ENCODE measurements at regions not wholly inside any gene's neighbourhood (a gene's known extent, or its start where the extent isn't known, plus 50 kb on each side); places are given as distances from the start of the nearest gene placed in this dataset.
"Not testable (repeated sequence)": the region's sequence is repeated elsewhere in the genome, so short reads cannot be mapped to it uniquely, and the experiment has no call there.

DNA sequence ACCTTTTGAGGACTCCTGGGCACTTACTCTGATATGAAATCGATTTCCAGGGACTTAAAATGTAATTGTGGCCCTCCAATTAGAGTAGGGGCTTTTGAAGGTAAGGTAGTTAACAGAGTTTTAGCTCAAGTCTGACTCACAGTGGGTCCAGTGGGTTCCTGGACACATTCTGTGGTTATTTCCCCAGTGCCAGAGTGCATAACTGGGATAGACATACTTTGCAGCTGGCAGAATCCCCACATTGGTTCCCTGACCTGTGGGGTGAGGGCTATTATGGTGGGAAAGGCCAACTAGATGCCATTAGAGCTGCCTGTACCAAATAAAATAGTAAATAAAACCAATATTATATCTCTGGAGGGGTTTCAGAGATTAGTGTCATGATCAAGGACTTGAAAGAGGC, 243.8 kb upstream of the EPHA7 start:
- DNase-seq (ENCODE audit: low read depth): no peak

DNA sequence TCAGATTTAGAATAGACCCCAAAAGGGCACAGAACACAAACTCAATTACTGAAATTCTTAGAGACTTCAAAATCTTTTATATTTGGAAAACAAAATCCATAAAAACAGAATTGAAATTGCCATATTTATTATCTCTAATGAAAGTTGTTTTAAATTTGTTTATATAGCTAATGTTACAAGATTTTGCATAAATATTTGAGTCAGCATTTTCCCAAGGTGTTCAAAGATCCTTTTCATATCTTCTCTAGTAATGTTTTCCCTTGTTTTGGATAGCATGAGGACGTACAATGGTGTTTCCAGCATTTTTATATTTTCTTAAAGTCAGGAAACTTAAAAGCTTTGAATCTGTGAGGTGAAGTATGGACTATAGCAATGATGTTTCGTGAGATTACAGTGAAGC, 235.2 kb upstream of the EPHA7 start:
- no peak for DNase-seq (ENCODE audit: low read depth)

DNA sequence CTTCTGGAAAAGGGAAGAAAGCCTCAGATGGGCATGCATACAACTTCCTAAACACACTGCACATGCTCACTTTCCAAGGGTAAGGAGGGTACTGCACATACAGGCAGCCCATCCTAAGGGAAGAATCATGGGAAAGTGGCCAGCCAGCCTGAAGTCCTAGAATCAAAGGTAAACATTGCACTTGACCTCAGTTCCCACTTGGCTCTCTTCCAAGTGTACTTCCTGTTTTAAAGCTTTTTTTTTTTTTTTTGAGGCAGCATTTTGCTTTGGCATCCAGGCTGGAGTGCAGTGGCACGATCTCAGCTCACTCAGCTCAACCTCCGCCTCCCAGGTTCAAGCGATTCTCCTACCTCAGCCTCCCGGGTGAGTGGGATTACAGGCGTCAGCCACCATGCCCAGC, 225.3 kb upstream of the EPHA7 start:
- DNase-seq (ENCODE audit: low read depth): peak; percentile 5

DNA sequence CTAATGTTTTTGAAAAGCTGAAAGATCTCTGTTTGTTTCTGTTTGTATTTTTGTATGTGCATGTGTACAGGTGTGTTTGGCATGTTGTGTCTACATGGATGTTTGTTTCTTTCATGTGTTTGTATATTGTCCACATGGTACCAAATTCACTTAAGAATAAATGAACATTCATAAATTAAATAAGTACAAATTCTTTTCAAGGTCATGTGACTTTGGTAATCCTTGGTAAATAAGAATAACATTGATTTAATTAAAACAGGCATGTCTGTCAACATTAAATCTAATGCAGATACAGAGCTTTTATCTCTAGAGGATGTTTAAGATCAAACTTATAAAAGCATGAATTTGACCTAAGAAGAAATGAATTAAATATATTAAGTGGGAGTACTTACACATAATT, 219.8 kb upstream of the EPHA7 start:
- DNase-seq (ENCODE audit: low read depth): no peak

DNA sequence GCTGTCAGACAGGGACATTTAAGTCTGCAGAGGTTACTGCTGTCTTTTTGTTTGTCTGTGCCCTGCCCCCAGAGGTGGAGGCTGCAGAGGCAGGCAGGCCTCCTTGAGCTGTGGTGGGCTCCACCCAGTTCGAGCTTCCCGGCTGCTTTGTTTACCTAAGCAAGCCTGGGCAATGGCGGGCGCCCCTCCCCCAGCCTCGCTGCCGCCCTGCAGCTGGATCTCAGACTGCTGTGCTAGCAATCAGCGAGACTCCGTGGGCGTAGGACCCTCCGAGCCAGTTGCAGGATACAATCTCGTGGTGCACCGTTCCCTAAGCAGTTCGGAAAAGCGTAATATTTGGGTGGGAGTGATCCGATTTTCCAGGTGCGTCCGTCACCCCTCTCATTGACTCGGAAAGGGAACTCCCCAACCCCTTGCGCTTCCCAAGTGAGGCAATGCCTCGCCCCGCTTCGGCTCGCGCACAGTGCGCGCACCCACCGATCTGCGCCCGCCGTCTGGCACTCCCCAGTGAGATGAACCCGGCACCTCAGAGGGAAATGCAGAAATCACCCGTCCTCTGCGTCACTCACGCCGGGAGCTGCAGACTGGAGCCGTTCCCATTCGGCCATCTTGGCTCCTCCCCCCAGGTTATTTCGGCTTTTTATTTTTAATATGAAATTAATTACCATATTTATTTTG, 217.8 kb upstream of the EPHA7 start:
- not testable (repeated sequence) for DNase-seq (ENCODE audit: low read depth)

DNA sequence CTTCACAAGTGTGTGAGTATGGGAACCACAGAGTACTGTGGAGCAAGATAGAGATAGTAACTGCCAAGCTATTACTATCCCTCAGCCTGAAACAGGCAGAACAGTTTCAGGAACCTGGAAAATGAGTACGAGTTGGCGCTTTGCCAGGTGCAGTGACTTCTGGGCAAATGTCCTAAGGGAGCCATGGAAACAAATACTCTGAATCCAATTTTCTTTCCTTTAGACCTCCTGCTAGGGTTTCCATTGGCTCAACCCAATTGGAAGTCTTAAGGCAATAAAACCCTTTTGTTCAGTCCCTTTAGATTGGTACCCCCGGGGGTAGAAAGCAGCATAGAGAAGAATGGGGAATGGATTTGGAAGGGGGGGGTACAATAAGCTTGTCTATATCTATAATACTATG, 205.0 kb upstream of the EPHA7 start:
- no peak for DNase-seq (ENCODE audit: low read depth)

DNA sequence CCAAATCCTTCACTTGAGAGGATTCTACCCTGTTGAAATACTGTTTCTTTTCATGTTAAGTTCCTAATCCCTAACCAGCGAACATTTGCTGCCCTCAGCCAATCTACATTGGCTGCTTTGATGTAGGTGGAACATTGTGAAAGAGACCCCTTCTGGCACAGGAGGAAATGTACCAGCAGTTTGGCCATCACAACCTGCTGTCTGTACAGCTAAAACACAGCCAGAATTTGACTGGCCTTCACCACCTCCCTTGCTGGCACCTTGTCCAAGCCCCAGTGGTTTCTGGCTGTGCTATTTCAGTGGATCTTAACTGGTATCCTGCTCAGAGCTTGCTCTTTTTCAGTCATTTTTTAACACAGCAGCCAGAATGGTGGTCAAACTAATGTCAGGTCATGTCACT, 202.1 kb upstream of the EPHA7 start:
- peak; percentile 3 for DNase-seq (ENCODE audit: low read depth)

DNA sequence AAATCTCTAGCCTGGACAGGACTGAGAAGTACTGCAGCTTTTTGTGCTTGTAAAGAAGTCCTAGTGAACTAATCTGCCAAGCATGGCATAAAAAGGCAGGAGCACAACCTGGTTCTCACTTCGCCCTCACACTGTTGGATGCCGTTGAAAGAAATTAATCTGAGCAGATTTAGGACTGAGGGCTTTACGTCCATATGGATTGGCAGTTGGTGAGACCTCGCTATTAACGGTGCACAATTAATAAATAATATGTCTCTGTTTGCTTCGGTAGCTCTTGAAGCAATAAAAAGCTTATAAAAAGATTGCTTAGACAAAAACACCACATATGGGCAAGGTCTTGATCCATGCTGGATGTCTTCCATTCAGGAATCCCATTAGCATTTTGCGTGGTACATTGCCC, 185.6 kb upstream of the EPHA7 start:
- no peak for DNase-seq (ENCODE audit: low read depth)

DNA sequence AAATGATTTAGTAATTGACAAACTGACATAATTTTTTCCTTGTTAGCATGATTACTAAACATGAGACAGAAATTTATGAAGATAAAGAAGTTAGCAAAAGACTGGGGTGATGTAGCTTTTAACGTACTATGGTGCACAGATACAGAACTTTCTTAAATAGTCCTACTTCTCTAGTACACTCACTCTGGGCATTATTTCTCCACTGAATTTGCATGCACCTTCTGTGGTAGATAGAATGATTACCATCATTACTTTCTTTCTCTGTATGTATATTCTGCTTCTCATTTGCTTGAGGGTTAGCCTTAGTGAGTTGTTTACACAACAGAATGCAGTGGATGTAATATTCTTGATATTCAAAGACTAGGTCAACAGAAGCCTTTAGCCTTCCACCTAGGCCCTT, 173.1 kb upstream of the EPHA7 start:
- DNase-seq (ENCODE audit: low read depth): no peak

DNA sequence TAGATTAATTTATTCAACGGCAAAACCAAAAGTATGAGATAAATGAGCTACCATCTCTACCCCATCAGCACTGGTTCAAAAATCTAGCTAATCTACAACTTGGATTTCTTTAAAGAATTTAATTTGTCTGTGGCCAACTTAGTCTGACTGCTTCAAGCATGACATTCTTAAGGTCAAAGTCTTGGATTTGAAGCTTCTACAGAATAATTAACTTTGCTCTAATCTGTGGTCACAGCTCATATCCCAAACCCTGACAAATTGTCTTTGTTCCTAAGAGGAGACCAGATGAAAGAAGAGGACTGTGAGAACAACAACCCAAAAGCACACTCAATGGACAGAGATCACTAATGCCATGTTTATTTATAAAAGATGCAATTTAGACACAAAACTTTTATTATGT, 166.9 kb upstream of the EPHA7 start:
- no peak for DNase-seq (ENCODE audit: low read depth)

DNA sequence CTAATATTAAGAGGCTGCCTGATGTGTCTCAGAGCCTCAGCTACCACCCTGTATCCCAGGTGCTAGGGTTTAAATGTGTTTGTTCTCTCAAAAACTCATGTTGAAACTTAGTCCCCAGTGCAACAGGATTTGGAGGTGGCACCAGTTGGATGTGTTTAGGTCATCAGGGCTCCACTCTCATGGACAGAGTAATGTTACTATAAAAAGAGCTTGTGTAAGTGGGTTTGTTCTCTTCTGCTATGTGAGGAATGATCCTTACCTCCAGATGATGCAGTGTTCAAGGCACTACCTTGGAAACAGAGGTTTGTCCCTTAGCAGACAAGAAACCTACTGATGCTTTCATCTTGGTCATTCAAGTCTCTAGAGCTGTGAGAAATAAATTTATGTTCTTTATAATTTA, 164.9 kb upstream of the EPHA7 start:
- DNase-seq (ENCODE audit: low read depth): no peak

DNA sequence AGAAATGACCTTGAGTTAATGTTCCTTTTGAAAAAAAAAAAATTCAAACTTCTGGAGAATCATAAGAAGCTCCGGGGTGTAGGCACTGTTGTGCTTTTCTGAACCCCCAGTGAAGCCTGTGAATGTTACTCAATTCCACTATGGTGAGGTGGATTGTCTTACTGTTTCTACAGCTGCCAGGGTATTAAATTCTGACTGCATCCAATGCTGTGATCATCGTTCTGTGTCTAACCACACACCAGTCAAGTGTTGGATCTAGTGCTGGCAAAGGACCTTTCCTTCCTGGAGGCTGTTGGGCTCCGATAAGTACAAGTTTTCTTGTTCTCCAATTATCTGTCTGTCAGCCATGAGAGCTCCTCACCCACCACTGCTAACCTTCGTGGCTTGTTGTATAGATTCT, 162.0 kb upstream of the EPHA7 start:
- no peak for DNase-seq (ENCODE audit: low read depth)

DNA sequence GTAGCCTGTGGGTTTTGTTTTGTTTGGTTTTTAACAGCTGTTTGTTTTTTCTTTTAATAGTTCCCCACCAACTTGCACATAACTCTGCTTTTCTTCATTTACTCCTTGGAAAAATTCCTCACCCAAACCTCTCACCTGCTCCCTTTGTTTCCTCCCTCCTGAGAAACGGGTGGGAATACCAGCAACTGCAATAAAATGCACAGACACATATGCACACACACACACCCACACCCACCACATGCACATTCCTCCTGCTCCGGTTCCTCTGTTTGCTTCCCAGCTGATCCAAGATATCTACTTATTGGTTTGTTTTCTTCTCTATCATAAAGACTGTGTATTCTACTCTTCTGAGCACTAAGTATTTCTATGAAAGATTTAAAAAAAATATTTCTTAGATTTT, 161.1 kb upstream of the EPHA7 start:
- DNase-seq (ENCODE audit: low read depth): no peak

DNA sequence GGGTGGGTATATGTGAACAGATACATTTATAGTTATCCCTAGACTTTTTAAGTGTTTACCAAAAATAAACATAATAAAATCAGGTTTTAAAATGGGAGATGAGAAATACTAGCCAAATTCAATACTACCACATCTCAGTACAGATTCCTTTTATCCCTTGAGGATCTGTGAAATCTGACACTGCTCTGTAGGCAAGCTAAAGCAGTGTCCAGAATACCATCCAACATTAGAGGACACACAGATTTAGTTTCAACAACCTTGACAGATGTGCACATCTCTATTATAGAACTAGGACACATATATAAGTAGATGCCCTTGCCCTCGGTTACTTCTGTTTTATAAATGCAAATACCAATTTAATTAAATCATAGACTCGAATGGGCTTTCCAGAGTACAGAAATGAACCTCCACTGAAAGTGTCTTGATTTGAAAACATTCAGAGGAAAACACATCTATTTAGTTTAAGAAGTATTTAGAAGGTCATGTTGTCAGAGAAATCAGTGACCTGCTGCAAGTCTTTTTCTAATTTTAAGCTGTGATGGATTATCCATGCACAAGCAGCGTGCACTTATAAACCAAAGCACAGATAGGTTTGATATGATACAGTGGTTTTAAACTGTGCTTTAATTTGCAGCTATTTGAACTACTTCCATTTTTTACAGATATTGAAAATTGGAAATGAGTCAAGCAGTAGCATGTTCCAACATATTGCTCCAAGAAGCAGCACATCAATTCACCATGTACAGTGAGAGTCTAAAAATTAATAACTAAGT, 156.3 kb upstream of the EPHA7 start:
- no peak for DNase-seq (ENCODE audit: low read depth)

DNA sequence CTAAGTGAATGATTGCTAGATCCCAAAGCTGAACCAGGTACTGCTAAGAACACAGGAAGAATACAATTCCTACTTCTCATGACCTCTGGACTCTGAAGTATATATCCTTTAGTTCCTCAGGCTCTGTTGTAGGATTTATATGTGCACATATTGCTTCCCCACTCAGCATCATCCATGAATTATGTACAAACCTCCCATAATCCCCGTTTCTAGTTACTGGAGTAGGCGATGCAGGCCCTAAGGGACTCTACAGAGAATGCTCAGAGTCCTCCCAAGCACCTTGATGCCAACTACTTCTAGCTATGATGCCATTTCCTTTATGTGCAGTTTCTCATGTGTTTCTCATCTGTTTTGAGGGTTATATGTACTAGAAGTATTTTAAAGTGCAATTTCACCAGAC, 154.9 kb upstream of the EPHA7 start:
- no peak for DNase-seq (ENCODE audit: low read depth)

DNA sequence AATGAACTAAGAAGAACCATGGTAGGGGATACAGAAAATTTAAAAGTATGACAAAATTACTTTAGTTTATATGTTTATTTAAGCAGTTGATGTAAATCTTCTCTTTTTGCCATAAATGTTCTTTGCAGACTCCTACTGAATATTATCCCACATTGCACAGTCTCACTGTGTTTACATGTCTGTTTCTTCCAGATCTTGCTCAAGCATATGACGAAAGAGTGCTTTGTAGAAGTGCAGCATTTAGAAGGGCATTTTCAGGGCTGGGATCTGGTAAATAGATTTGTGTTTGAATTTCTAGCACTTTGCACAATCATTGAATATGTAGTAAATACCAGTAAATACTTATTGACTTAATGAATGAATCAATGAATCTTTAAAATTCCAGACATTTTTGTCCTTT, 152.0 kb upstream of the EPHA7 start:
- peak; percentile 81 for DNase-seq (ENCODE audit: low read depth)

DNA sequence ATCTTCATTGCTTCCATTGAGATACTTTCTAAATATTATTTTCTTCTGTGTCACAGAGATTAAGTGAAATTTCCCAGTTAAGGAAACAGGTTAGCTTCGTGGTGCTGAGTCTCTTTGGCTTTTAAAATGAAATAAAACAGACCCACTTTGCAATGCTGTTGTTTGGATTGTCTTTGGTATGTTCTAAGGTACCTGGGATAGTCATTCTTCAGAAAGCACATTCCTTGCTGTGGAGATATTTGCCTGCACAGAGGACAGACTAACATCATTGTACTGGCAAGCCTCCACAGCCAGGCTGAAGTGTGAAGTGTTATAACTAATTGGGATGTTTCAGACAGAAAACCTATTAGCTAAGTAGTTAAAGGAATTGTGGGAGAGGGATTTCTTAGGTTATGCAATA, 148.8 kb upstream of the EPHA7 start:
- DNase-seq (ENCODE audit: low read depth): peak; percentile 27

DNA sequence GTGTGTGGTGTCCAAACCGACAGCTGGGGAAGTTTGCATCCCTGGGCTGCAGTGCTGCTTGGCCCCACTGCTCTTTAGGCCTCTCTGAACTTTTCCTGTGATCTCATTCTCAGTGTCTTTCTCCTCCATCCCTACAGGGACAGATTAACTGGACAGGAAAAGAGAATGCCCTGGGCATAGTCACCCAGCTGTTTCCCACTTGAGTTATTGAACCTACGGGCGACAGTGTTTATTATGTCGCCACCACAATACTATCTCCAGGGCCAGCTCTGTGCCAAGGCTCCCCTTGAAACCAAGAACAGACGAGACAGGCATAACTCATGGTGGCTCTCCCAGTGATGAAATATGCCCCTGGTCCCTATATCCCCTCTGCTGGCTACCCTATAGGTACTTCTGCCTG, 147.8 kb upstream of the EPHA7 start:
- DNase-seq (ENCODE audit: low read depth): no peak

DNA sequence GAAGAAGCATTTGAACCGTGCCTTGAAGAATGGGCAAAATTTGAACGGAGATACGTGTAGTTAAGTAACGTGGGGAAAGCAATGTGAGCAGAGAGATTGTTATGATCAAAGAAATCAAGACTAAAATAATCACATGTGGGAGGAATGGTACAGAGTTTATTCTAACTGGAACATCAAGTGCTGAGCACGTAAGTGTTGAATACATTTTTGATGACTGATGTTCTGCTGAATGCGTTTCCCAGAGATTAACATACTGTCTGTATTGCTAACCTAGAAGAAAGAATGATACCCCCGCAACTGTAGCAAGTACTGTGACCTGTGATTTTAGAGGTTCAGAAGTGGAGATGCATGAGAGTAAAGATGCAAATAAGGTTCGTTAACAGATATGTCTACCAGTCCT, 146.9 kb upstream of the EPHA7 start:
- DNase-seq (ENCODE audit: low read depth): peak; percentile 71

DNA sequence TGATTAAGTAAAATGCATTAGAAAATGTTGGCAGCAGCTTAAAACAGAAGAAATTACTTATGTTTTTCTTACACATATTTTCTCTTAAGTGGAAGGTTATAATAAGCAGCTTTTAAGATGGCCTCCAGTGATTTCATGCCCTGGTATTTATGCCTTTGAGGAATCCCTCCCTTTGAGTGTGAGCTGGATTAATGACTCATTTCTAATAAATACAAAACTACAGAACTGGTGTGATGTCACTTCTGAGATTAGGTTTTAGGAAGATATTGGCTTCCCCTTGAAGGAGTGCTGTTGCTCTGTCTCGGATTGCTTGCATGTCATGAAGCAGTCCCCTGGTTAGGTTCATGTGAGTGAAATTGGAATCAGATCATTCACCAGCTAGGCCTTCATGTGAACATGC, 143.2 kb upstream of the EPHA7 start:
- DNase-seq (ENCODE audit: low read depth): peak; percentile 71

DNA sequence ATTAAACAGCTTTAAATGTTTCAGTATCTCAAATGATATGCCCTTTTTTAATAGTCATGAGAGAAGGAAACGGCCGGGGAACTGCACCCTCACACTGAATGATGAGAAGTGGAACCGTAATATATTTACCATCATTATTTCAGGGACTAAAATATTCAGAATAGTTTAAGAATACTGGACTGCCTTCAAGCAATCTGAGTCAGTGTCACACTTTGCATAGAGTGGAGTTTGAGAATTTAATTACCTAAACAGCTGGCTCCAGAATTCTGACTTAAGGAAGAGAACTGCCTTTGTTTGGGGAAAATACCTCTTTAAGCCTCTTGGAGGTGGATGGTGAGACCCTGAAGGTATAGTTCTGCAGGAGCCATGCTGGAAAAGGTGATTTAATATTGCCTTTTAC, 135.9 kb upstream of the EPHA7 start:
- no peak for DNase-seq (ENCODE audit: low read depth)

DNA sequence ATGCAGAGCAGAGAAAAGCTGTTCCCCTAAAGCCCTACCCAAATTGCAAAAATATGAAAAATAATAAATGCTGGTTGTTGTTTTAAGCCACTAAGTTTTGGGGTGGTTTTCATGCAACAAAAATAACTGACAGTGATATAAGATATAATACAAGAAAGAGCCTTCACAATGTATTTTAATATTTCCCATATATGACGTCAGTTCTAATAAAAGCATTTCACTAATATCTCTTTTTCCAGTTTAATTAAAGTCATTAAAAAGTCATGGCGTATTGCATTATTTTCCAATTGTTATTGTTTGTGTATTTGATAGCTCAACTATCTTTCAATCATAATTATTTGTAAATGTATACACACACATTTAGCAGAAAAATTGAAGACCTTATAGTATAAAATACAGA, 134.7 kb upstream of the EPHA7 start:
- no peak for DNase-seq (ENCODE audit: low read depth)

DNA sequence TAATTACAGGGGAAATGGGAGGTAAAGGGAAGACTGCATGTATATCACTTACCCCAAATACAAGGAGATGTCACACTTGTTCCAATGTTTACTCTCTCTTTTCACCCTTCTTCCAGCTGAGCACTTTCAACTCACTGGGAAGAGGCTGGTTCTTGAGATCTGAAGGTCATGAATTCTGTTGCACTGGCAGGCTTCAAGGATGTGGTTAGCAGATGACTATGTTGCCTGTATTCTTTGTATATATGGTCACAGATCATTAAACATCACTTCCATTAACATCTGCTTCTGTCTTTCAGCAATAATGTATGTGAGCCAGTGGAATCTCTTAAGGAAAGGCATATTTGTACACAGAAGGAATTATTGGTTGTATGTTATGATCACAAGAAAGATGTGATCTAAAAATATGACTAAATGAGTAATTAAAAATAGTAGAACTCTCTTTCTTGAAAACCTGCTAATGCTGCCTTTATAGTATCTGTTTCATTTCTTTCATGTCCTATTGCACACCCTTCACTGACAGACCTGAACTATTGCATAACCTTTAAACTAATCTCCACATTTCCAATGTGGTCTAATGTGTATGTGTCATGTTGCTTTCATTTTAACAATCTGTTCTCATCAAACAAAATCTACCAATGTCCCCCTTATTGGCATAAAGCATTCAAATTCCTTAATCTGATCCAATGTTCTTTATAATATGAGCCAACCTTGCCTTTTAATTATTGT, 131.4 kb upstream of the EPHA7 start:
- DNase-seq (ENCODE audit: low read depth): peak; percentile 41

All from amniotic epithelial cell (primary cell).